ENCODE measurements at regions not wholly inside any gene's neighbourhood (a gene's known extent, or its start where the extent isn't known, plus 50 kb on each side); places are given as distances from the start of the nearest gene placed in this dataset.
"Not testable (repeated sequence)": the region's sequence is repeated elsewhere in the genome, so short reads cannot be mapped to it uniquely, and the experiment has no call there.

GRCh38 chr15:54772663-54773062 is 424.1 kb downstream of the RSL24D1 start:
- intact Hi-C loops (cut with micrococcal nuclease): no loop called here

DNA sequence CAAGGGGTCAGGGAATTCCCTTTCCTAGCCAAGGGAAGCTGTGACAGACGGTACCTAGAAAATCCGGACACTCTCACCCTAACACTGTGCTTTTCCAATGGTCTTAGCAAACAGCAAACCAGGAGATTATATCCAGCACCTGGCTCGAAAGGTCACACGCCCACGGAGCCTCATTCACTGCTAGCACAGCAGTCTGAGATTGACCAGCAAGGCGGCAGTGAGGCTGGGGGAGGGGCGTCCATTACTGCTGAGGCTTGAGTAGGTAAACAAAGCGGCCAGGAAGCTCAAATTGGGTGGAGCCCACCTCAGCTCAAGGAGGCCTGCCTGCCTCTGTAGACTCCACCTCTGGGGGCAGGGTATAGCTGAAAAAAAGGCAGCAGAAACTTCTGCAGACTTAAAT is 447.3 kb downstream of the RSL24D1 start:
- intact Hi-C loops (cut with micrococcal nuclease): not testable (repeated sequence)

GRCh38 chr15:54722342-54722986 is 474.3 kb downstream of the RSL24D1 start:
- intact Hi-C loops (cut with micrococcal nuclease): no loop called here

DNA sequence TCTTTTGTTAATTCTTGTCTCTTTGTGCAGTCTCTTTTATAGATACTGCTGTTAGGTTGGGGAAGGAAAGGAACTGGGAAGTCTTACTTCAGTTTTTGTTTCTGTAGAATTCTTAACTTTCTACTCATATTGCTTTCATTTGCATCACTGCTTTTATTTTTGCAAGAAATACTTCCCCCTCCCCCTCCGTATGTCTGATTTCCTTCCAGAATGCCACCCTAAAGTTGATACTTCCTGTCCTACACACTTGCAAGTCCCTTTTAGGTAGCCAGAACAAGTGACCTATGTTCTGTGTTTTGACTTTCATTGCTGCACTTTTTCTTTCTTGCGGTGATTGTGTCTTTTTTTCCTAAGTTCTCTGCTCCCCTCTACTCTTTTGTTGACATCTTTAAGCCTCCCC is 477.4 kb downstream of the RSL24D1 start:
- intact Hi-C loops (cut with micrococcal nuclease): no loop called here

- intact Hi-C loops (cut with micrococcal nuclease): no loop called here
Observed at GRCh38 chr15:54707805-54708752, 488.7 kb downstream of the RSL24D1 start.

GRCh38 chr15:54687628-54688027 is 509.1 kb downstream of the RSL24D1 start:
- intact Hi-C loops (cut with micrococcal nuclease): no loop called here
